ENCODE measurements at regions not wholly inside any gene's neighbourhood (a gene's known extent, or its start where the extent isn't known, plus 50 kb on each side); places are given as distances from the start of the nearest gene placed in this dataset.

DNA sequence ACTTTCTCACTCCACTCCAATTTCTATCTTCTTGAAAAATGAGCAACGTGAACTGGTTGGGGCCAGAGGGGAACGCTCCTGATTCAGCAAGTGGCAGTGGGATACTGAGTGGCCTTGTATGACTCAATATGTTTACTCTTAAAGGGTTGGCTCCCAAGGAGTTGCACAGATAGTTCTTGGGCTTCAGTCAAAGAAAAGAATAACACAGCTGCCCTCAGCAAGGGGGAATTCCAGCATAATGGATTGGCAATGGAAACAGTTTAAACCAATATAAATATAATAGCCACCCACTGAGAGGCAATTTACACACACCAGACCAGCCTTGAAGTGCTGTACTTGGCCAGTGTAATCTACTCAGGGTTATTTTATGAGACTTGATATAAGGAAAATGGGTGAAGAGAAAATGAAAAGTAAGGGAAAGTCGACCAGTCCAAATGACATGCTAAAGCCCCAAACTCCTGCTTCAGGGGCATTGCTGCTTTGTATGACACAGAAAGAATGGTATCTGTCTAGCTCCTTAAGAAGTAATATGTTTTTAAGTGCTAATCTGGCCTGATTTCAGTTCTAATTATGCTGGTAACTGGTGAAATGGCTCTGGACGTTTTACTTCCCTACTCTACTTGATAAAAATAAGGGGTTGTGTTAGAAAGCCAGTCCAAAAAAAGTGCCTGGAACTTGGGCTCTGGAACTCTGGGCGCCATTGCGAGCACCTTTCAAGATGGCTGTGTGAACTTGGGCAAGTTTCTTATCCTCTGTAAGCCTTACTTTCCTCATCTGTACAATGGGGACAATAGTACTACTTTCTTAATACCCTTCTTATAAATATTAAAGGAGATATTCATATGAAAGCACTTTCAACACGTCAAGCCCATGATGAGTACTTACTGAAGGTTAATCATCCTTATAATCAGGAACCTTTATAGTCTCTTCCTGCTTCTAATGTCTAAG is 712.9 kb upstream of the MAP3K7 start:
- peak; percentile 96 for DNase-seq (ENCODE audit: low read depth)

GRCh38 chr6:91298543-91299145 is 711.8 kb upstream of the MAP3K7 start:
- DNase-seq (ENCODE audit: low read depth), result no peak

DNA sequence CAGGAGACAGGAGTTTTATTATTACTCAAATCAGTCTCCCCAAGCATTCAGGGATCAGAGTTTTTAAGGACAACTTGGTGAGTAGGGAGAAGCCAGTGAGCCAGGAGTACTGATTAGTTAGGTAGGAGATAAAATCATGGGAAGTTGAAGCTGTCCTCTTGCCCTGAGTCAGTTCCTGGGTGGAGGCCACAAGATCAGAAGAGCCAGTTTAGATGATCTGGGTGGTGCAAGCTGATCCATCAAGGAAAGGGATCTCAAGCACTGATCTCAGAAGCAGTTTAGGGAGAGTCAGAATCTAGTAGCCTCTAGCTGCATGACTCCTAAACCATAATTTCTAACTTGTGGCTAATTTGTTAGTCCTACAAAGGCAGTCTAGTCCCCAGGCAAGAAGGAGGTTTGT is 706.5 kb upstream of the MAP3K7 start:
- DNase-seq (ENCODE audit: low read depth), result peak; percentile 45

- DNase-seq (ENCODE audit: low read depth), result peak; percentile 25
Observed at GRCh38 chr6:91291071-91291470, 704.2 kb upstream of the MAP3K7 start.

- no peak for DNase-seq (ENCODE audit: low read depth)
Observed at GRCh38 chr6:91288741-91289140, 701.9 kb upstream of the MAP3K7 start.

DNA sequence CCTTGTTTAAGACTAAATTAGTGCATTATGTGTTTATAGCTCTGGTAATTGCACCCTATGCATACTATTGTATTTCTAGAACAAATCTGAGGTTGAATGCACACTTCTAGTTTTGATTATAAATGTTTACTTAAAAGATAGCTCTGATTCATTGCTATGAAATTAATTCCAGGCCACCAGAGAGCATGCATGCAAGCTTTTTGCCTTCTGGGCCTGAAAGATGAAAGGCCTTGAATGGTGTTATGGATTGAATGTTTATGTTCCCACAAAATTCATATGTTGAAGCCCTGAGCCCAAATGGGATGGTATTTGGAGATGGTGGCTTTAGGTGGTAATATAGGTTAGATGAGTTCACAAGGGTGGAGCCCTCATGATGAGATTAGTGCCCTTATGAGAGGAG is 695.0 kb upstream of the MAP3K7 start:
- DNase-seq (ENCODE audit: low read depth), result no peak

GRCh38 chr6:91280494-91280830 is 693.6 kb upstream of the MAP3K7 start:
- DNase-seq (ENCODE audit: low read depth), result no peak

DNA sequence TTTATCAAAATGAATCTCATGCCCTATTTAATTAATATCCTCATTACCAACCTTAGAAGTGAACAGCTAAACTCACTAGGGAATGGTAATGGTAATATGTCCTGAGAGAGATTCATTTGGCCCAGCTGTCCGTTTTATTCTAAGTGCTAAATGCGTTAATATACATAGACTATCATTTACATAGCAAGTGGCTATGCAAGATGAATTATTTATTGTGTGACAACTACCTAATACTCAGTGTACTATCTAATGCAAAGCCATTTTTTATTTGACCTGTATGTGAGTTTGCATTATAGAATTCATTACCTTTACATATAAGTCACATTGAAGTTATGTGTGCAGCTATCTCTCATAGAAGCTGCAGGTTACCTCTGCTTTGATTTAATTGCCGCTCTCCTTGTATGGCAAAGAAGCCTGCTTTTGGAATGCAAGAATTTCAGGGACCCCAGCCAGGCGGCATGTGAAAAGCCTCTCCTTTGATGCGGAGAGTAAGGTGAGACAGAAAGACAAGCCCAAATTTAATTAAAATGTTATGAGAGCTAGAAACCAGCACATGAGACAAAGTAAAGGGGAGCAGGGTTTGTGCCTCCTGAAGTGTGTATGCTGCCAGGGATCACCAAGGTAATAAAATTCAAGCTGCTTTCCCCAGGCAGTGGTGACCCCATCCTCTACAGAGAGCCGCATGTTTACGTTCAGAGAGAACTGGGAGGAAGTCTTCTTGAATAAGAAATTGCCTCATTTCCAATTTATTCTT is 693.0 kb upstream of the MAP3K7 start:
- DNase-seq (ENCODE audit: low read depth), result no peak

- peak; percentile 73 for DNase-seq (ENCODE audit: low read depth)
Observed at GRCh38 chr6:91278416-91278815, 691.5 kb upstream of the MAP3K7 start.

DNA sequence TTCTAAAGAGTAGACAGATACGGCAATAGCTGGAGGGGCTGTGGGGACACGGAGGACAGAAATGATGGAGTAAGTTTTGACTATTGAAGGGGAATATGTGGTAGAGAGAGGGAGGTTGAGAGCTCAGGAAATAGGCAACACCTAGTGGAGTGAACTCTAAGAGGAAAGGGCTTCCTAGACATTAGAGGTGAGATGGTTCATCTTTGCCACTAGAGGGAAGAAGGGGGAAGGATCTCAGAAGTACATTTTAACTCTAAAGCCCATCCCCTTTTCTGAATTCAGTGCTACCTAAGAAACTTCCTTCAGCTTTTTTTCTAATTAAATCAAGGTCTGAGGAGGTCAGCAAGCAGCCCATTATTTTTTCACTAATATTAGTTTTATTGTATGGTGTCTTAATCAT is 689.4 kb upstream of the MAP3K7 start:
- peak; percentile 42 for DNase-seq (ENCODE audit: low read depth)

DNA sequence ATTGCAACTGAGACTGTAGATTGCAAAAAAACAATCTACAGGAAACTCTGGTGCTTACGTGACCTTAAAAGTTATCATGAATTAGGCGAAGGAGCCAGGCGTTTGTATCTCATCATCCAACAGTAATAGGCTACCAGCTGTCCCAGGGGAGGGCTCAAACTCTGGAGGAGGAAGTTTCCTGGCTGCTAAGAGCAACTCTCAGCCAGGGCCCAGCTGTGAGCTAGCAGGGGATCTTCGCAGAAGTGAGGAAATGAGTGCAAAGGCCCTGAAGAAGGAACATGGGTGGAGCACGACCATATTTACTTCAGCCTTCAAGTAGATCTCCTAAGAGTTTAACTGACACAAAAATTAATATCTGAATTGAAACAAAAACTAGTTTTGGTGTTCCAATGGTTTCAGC is 686.9 kb upstream of the MAP3K7 start:
- no peak for DNase-seq (ENCODE audit: low read depth)

- no peak for DNase-seq (ENCODE audit: low read depth)
Observed at GRCh38 chr6:91271807-91272206, 684.9 kb upstream of the MAP3K7 start.

DNA sequence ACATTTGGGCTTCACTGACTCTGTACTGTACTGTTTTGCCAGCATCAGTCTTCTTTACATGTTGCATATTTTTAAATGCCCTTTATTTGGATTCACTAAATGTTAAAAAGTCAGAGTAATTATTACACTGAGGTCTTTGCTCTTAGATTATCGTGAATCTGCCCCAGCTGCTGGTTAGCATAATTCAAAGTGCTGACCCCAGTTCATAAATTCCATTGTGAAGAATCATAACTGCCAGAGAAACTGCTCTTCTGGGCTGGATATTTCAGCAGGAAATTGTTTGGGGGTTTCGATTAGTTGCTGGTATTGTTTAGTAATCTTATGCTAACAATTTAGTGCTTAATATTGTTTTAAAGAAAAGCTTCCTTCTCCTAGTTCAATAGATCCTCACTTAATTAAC is 682.1 kb upstream of the MAP3K7 start:
- DNase-seq (ENCODE audit: low read depth), result no peak

- DNase-seq (ENCODE audit: low read depth), result no peak
Observed at GRCh38 chr6:91267246-91267645, 680.4 kb upstream of the MAP3K7 start.

DNA sequence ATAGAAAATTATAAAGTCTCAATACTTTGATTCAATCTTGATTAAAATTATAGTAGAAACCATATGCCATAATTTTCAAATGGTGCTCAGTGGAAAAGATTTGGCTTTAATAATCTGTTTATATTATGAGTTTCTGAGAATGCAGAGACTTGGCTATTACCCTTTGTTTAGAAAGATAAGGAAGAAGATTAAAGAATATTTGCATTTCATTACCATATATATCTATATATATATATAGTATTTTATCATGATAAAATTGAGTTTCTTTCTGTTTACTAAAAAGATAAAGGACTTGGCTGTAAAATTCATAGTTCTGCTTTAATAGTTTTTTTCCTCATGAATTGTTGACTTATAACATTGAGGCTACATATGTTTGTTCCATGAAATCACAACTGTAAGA is 679.3 kb upstream of the MAP3K7 start:
- no peak for DNase-seq (ENCODE audit: low read depth)

- DNase-seq (ENCODE audit: low read depth), result no peak
Observed at GRCh38 chr6:91243436-91243835, 656.6 kb upstream of the MAP3K7 start.

- DNase-seq (ENCODE audit: low read depth), result no peak
Observed at GRCh38 chr6:91242614-91242949, 655.7 kb upstream of the MAP3K7 start.

DNA sequence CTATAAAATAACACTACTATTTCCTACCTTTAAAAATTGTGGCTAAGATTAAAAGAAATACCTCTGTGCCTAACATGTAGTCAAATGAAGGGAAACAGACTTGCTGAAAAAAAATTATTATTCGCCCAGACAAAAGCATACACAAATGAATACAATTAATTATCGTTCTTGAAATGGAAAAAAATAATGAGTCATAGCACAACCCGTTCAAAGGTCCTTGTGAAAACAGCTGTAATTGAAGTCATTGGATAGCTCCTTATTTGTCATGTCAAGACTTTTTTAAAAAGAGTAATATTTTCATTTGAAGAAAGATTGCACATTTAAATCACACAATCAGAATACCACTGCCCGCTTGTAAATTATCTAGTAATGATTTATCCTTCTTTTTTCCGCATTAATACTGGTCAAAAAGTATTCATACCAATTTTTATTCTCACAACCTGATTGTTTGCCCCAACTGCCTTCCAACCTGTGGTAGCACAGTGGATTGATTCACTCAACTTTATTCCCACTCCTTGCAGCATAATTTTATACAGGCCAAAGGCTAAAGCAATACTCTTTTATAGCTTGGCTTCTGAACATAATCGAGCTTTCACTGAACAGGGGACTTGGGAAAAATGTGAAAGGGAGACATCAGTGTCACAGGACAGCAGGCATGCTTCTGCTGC is 655.2 kb upstream of the MAP3K7 start:
- DNase-seq (ENCODE audit: low read depth), result no peak

- DNase-seq (ENCODE audit: low read depth), result no peak
Observed at GRCh38 chr6:91240878-91241603, 654.2 kb upstream of the MAP3K7 start.

DNA sequence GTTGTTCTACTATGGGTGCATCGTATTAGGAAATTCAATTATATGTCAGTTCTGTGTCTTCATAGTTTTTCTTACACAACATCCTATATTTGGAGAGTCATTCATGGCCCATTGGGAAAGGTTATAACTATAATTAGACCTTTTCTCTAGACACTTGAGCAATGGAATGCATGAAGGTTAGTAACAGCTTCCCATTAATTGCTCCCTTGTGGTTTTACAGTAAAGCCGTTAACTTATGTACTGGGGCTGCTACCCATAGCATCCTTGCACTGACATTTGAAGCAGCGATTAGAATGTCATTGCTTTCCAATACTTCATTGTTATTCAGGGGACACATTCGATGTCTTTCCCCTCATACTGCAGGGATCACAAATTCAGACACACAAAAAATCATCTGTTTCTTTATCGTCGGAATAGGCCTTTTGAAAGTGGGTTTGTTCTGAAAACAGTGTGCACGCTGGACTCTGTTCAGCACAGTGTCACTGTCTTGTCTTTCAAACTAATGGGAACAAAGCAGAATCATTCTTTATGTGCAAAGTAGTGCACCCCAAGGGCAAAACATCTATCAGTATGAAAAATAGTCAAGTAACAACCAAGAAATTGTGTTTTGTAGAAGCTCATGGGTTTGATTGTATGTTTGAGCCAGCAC is 634.3 kb upstream of the MAP3K7 start:
- DNase-seq (ENCODE audit: low read depth), result no peak

- no peak for DNase-seq (ENCODE audit: low read depth)
Observed at GRCh38 chr6:91213229-91213901, 626.5 kb upstream of the MAP3K7 start.

Measured in renal cortical epithelial cell (primary cell).